ENCODE measurements at regions not wholly inside any gene's neighbourhood (a gene's known extent, or its start where the extent isn't known, plus 50 kb on each side); places are given as distances from the start of the nearest gene placed in this dataset.
A peak's percentile ranks its signal among the peaks of the same experiment; 100 is the strongest.

DNA sequence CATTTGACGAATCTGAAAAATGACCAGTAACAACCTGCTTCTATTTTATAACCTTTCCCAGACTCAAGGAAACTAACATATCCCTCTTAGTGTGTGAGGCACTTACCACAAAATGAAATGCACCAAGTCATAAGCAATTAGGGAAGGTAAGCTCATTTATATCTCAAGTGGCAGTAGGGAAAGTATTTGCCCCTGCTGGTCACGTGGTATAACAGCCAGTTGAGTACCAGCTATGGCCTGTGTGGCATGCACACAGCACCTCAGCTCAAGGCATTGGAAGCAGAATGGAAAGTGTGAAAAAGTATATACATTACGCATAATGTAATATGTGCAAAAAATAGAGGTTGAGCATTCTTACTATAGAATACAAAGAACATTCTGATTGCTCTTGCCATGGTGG lies 178.3 kb upstream of the GYPA start:
- ChIA-PET CTCF (no interaction called here), POLR2A (no interaction called here)
- Mint-ChIP-seq H3K27me3 (peaks cover 0 to 11% (median 0%) of the 10 kb centered on the region in 5 donors), H3K4me1 (peaks cover 0 to 1% (median 0%) of the 10 kb centered on the region in 7 donors), H3K27ac (no peak overlapping the region), H3K36me3 (peaks cover 0 to 9% (median 4%) of the 10 kb centered on the region in 5 donors), H3K9me3 (peaks cover 4 to 24% (median 16%) of the 10 kb centered on the region in 11 donors), H3K4me3 (no peak overlapping the region)
- Histone ChIP-seq H3K9me3 (ENCODE audit: control insufficient read depth in 2 of 3, low read length in 3 of 3) (peaks cover 0 to 10% (median 0%) of the 10 kb centered on the region in 3 experiments), H3K27me3 (ENCODE audit: control insufficient read depth in 2 of 2, insufficient read depth in 2 of 2, low read length in 2 of 2) (no peaks in the 10 kb centered on the region), H3K36me3 (ENCODE audit: control insufficient read depth in 2 of 3, insufficient read depth in 3 of 3, low read length in 3 of 3) (no peaks in the 10 kb centered on the region), H3K4me3 (ENCODE audit: low read length) (no peak overlapping the region), H3K4me1 (ENCODE audit: control insufficient read depth in 2 of 2, insufficient read depth in 2 of 2, low read length in 2 of 2) (no peaks in the 10 kb centered on the region), H3K27ac (ENCODE audit: low read depth, low read length) (no peak overlapping the region)
- DNase-seq: no peak
- intact Hi-C loops (cut with micrococcal nuclease): no loop called here
- ATAC-seq: no peak

DNA sequence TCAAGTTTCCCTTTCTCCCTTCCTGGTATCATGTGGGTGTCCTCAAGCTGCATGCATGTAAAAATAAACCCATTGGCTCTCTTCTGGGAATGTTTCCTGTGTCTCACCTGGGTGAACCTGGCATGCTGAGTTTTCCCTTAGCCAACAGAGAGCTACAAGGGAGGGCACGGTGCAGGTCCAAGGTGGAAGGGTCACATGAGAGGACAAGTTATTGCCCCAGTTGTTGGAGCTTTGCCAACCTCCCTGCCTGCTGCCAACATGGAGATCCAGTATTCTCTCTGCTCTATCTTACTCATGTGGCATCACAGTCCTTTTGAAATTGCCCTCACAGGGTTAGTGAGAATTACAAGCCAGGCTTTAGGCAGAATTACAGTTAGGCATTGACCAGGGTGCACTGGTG lies 196.1 kb upstream of the GYPA start:
- no peak overlapping the region for H3K4me3 Mint-ChIP-seq
- H3K27me3 ChIP-seq (ENCODE audit: control insufficient read depth in 2 of 2, insufficient read depth in 2 of 2, low read length in 2 of 2): no peaks in the 10 kb centered on the region
- H3K4me1 Mint-ChIP-seq: peaks cover 0 to 2% (median 0%) of the 10 kb centered on the region in 7 donors
- DNase-seq (no peak), ATAC-seq (no peak)
- no peaks in the 10 kb centered on the region for H3K9me3 ChIP-seq (ENCODE audit: control insufficient read depth in 2 of 3, low read length in 3 of 3)
- no peaks in the 10 kb centered on the region for H3K4me1 ChIP-seq (ENCODE audit: control insufficient read depth in 2 of 2, insufficient read depth in 2 of 2, low read length in 2 of 2)
- H3K36me3 Mint-ChIP-seq: no peaks in the 10 kb centered on the region
- no peak overlapping the region for H3K27ac Mint-ChIP-seq
- H3K4me3 ChIP-seq (ENCODE audit: low read length): no peak overlapping the region
- intact Hi-C loops (cut with micrococcal nuclease): no loop called here
- peaks cover 0 to 10% (median 0%) of the 10 kb centered on the region in 5 donors for H3K27me3 Mint-ChIP-seq
- CTCF ChIA-PET: no interaction called here
- H3K36me3 ChIP-seq (ENCODE audit: control insufficient read depth in 2 of 3, insufficient read depth in 3 of 3, low read length in 3 of 3): no peaks in the 10 kb centered on the region
- no peak overlapping the region for H3K27ac ChIP-seq (ENCODE audit: low read depth, low read length)
- H3K9me3 Mint-ChIP-seq: peaks cover 0 to 17% (median 0%) of the 10 kb centered on the region in 11 donors
- POLR2A ChIA-PET: no interaction called here

DNA sequence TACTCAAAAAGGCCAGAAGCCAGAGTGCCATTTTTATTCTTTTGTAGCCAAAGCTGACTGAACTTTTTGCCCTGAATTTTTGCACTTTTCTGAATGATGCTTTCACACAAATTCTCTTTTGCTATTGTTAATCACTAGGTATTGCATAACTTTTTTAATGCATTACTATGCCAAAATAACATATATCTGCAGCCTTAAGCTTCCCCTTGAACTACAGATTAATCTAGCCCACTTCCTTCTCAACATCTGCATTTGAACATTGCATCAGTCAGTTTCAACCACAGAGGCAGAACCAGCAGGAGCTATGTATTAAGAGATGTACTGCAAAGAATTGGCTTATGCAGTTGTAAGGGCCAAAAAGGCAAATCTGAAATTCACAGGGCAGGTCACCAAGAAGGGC lies 197.6 kb upstream of the GYPA start:
- H3K36me3 ChIP-seq (ENCODE audit: control insufficient read depth in 2 of 3, insufficient read depth in 3 of 3, low read length in 3 of 3): no peaks in the 10 kb centered on the region
- no peaks in the 10 kb centered on the region for H3K27me3 ChIP-seq (ENCODE audit: control insufficient read depth in 2 of 2, insufficient read depth in 2 of 2, low read length in 2 of 2)
- no peaks in the 10 kb centered on the region for H3K4me1 ChIP-seq (ENCODE audit: control insufficient read depth in 2 of 2, insufficient read depth in 2 of 2, low read length in 2 of 2)
- Mint-ChIP-seq H3K9me3 (peaks cover 0 to 17% (median 1%) of the 10 kb centered on the region in 11 donors), H3K27me3 (peaks cover 0 to 10% (median 0%) of the 10 kb centered on the region in 5 donors), H3K4me1 (peaks cover 0 to 2% (median 0%) of the 10 kb centered on the region in 7 donors), H3K27ac (no peak overlapping the region), H3K4me3 (no peak overlapping the region), H3K36me3 (no peaks in the 10 kb centered on the region)
- ATAC-seq (peak; percentile 56), DNase-seq (no peak)
- POLR2A ChIA-PET: no interaction called here
- no peaks in the 10 kb centered on the region for H3K9me3 ChIP-seq (ENCODE audit: control insufficient read depth in 2 of 3, low read length in 3 of 3)
- intact Hi-C loops (cut with micrococcal nuclease): no loop called here
- H3K4me3 ChIP-seq (ENCODE audit: low read length): no peak overlapping the region
- H3K27ac ChIP-seq (ENCODE audit: low read depth, low read length): no peak overlapping the region
- CTCF ChIA-PET: no interaction called here

DNA sequence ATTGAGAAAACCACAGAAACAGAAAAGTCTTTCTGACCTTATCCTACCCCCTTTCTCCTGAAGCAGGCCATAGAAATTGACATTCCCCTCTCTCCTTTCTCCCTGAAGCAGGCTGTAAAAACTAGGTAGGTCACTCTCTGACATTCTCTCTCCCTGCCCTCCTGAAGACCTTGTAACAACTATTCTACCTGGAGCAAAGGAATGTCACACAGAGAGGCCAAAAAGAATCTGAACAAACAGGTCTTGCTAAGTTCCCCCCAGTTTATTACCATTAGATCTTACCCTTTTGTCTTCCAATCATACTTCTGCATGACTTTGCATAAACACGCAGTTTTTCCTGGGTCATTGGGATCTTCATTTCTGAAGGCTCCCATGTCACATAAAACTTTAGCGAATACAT lies 198.3 kb upstream of the GYPA start:
- CTCF ChIA-PET: no interaction called here

DNA sequence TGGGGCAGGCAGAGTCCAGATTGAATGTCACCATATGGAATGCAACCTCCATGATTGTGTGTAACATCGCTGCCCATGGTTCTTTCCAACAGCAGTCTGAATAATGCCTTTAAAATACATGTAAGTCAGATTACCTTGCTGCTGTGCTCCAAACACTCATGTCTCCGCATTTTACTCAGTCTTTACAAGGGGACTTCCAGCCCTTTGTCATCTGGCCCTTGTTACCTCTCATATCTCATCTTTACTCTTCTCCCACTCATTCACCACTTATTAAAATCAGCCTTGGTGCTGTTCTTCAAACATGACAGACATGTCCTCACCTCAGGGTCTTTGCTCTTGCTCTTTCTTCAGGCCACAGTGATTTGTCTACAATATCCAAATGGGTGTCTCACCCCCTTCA lies 200.4 kb upstream of the GYPA start:
- no peak for DNase-seq
- no peak overlapping the region for H3K27ac ChIP-seq (ENCODE audit: low read depth, low read length)
- Mint-ChIP-seq H3K4me1 (peaks cover 0 to 2% (median 0%) of the 10 kb centered on the region in 7 donors), H3K27me3 (peaks cover 0 to 10% (median 0%) of the 10 kb centered on the region in 5 donors), H3K9me3 (peaks cover 0 to 17% (median 2%) of the 10 kb centered on the region in 11 donors), H3K4me3 (no peak overlapping the region), H3K27ac (no peak overlapping the region), H3K36me3 (no peaks in the 10 kb centered on the region)
- H3K4me3 ChIP-seq (ENCODE audit: low read length): no peak overlapping the region
- H3K4me1 ChIP-seq (ENCODE audit: control insufficient read depth in 2 of 2, insufficient read depth in 2 of 2, low read length in 2 of 2): no peaks in the 10 kb centered on the region
- H3K27me3 ChIP-seq (ENCODE audit: control insufficient read depth in 2 of 2, insufficient read depth in 2 of 2, low read length in 2 of 2): no peaks in the 10 kb centered on the region
- ATAC-seq: no peak
- H3K36me3 ChIP-seq (ENCODE audit: control insufficient read depth in 2 of 3, insufficient read depth in 3 of 3, low read length in 3 of 3): no peaks in the 10 kb centered on the region
- CTCF ChIA-PET: no interaction called here
- POLR2A ChIA-PET: no interaction called here
- intact Hi-C loops (cut with micrococcal nuclease): no loop called here
- no peaks in the 10 kb centered on the region for H3K9me3 ChIP-seq (ENCODE audit: control insufficient read depth in 2 of 3, low read length in 3 of 3)

More for the DNA sequence above, 198.3 kb upstream of the GYPA start:
- Mint-ChIP-seq H3K36me3 (no peaks in the 10 kb centered on the region), H3K27ac (no peak overlapping the region), H3K4me1 (peaks cover 0 to 2% (median 0%) of the 10 kb centered on the region in 7 donors), H3K9me3 (peaks cover 0 to 17% (median 2%) of the 10 kb centered on the region in 11 donors), H3K27me3 (peaks cover 0 to 10% (median 0%) of the 10 kb centered on the region in 5 donors), H3K4me3 (no peak overlapping the region)
- H3K27me3 ChIP-seq (ENCODE audit: control insufficient read depth in 2 of 2, insufficient read depth in 2 of 2, low read length in 2 of 2): no peaks in the 10 kb centered on the region
- ATAC-seq (no peak), DNase-seq (no peak)
- no peaks in the 10 kb centered on the region for H3K4me1 ChIP-seq (ENCODE audit: control insufficient read depth in 2 of 2, insufficient read depth in 2 of 2, low read length in 2 of 2)
- no peaks in the 10 kb centered on the region for H3K36me3 ChIP-seq (ENCODE audit: control insufficient read depth in 2 of 3, insufficient read depth in 3 of 3, low read length in 3 of 3)
- H3K4me3 ChIP-seq (ENCODE audit: low read length): no peak overlapping the region
- no peaks in the 10 kb centered on the region for H3K9me3 ChIP-seq (ENCODE audit: control insufficient read depth in 2 of 3, low read length in 3 of 3)
- POLR2A ChIA-PET: no interaction called here
- intact Hi-C loops (cut with micrococcal nuclease): no loop called here
- H3K27ac ChIP-seq (ENCODE audit: low read depth, low read length): no peak overlapping the region

DNA sequence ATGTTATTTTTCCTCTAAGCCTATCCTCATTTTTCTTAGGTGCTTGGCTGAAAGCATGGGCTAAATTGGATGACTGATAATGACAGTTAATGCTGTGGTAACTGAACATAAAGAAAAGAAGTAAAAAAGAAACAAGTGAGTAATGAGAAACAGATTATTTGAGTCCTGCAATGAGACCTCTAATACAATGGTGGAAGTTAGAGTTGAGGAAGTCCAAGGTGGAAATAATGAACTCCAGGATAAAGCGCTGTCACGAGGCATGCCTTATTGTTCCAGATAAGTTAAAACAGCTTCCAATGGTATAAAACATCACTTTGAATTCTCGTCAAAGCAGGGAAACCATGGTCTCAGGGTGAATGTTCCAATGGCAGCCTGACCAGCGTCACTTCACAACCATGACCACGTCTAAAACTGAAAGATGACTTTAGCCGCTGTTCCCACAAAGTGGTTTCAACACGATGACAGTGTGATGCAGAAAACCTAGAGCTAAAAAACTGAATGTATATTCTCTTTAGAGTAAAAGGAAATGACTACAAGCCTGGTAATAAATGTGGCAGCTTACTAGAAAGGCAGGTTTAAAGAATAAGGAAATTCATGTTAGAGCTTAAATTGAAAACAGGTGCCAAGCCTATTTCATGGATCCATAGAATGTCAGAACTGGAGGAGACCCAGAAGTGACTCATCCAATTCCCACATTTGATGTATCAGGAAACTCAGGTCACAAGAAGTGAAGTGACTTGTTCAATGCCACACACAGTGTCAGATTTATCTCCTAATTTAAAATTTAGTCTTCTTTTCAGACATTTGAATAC lies 202.6 kb upstream of the GYPA start:
- Mint-ChIP-seq H3K9me3 (peaks cover 0 to 17% (median 1%) of the 10 kb centered on the region in 11 donors), H3K27ac (no peak overlapping the region), H3K4me3 (no peak overlapping the region), H3K27me3 (peaks cover 0 to 10% (median 0%) of the 10 kb centered on the region in 5 donors), H3K36me3 (no peaks in the 10 kb centered on the region), H3K4me1 (no peaks in the 10 kb centered on the region)
- Histone ChIP-seq H3K27ac (ENCODE audit: low read depth, low read length) (no peak overlapping the region), H3K36me3 (ENCODE audit: control insufficient read depth in 2 of 3, insufficient read depth in 3 of 3, low read length in 3 of 3) (no peaks in the 10 kb centered on the region), H3K4me1 (ENCODE audit: control insufficient read depth in 2 of 2, insufficient read depth in 2 of 2, low read length in 2 of 2) (no peaks in the 10 kb centered on the region), H3K9me3 (ENCODE audit: control insufficient read depth in 2 of 3, low read length in 3 of 3) (no peaks in the 10 kb centered on the region), H3K4me3 (ENCODE audit: low read length) (no peak overlapping the region), H3K27me3 (ENCODE audit: control insufficient read depth in 2 of 2, insufficient read depth in 2 of 2, low read length in 2 of 2) (no peaks in the 10 kb centered on the region)
- CTCF ChIA-PET: no interaction called here
- intact Hi-C loops (cut with micrococcal nuclease): no loop called here
- DNase-seq (no peak), ATAC-seq (no peak)
- POLR2A ChIA-PET: no interaction called here

DNA sequence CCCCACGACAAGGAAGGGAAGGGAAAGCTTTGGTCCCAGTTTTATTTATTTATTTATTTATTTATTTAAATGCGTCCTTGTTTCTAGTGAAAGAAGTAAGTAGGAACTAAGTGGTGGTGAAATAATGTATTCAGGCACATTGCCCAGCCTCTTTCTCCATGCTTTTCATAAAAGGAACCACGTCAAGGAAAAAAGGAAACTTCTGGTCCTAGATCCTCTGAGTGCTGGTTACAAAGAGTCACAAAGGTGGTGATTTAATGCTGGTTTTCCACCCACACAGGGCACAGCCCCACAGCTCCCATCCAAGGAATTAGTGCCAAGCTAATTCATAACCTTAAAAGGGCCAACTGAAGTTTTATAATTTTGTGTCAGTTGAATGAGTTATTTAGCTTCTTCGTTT lies 206.6 kb upstream of the GYPA start:
- Histone ChIP-seq H3K9me3 (ENCODE audit: control insufficient read depth in 2 of 3, low read length in 3 of 3) (no peaks in the 10 kb centered on the region), H3K27ac (ENCODE audit: low read depth, low read length) (no peak overlapping the region), H3K4me3 (ENCODE audit: low read length) (no peak overlapping the region), H3K4me1 (ENCODE audit: control insufficient read depth in 2 of 2, insufficient read depth in 2 of 2, low read length in 2 of 2) (no peaks in the 10 kb centered on the region), H3K36me3 (ENCODE audit: control insufficient read depth in 2 of 3, insufficient read depth in 3 of 3, low read length in 3 of 3) (no peaks in the 10 kb centered on the region), H3K27me3 (ENCODE audit: control insufficient read depth in 2 of 2, insufficient read depth in 2 of 2, low read length in 2 of 2) (no peaks in the 10 kb centered on the region)
- Mint-ChIP-seq H3K4me3 (no peak overlapping the region), H3K36me3 (no peaks in the 10 kb centered on the region), H3K27ac (no peak overlapping the region), H3K4me1 (no peaks in the 10 kb centered on the region), H3K27me3 (no peaks in the 10 kb centered on the region), H3K9me3 (peaks cover 0 to 2% (median 0%) of the 10 kb centered on the region in 11 donors)
- no peak for ATAC-seq
- DNase-seq: no peak
- ChIA-PET CTCF (no interaction called here), POLR2A (no interaction called here)
- intact Hi-C loops (cut with micrococcal nuclease): no loop called here

All from naive thymus-derived CD4-positive, alpha-beta T cell (primary cell).